ENCODE measurements at regions not wholly inside any gene's neighbourhood (a gene's known extent, or its start where the extent isn't known, plus 50 kb on each side); places are given as distances from the start of the nearest gene placed in this dataset.

- no peak overlapping the region for H3K27ac ChIP-seq (ENCODE audit: low read depth in 2 of 2, low read length in 2 of 2)
- H3K27me3 ChIP-seq (ENCODE audit: control insufficient read depth, insufficient read depth, low read length): no peaks in the 10 kb centered on the region
- DNase-seq (no peak), FAIRE-seq (no peak)
- intact Hi-C loops (cut with DNase I): no loop called here
- H3K36me3 ChIP-seq (ENCODE audit: control insufficient read depth in 2 of 3, insufficient read depth in 3 of 3, low read length in 3 of 3): peaks cover 0 to 4% (median 0%) of the 10 kb centered on the region in 3 donors
- H3K4me3 ChIP-seq (ENCODE audit: low read length in 3 of 3): no peak overlapping the region
- H3K9me3 ChIP-seq (ENCODE audit: control insufficient read depth in 2 of 3, insufficient read depth in 1 of 3, low read length in 3 of 3): no peaks in the 10 kb centered on the region
- no peak overlapping the region for H3K9ac ChIP-seq (ENCODE audit: low read length in 3 of 3)
- no peaks in the 10 kb centered on the region for H3K4me1 ChIP-seq (ENCODE audit: control insufficient read depth in 2 of 3, insufficient read depth in 2 of 3, low read depth in 1 of 3, low read length in 3 of 3)
- no peak for TF ChIP-seq CTCF (IDR thresholded peaks at IDR 0.05; ENCODE audit: borderline replicate concordance, extremely low read depth, insufficient read depth)
Observed at GRCh38 chr17:63345611-63346010, 100.5 kb downstream of the CYB561 start.

- no peak for TF ChIP-seq CTCF (IDR thresholded peaks at IDR 0.05; ENCODE audit: borderline replicate concordance, extremely low read depth, insufficient read depth)
- Histone ChIP-seq H3K27me3 (ENCODE audit: control insufficient read depth, insufficient read depth, low read length) (no peaks in the 10 kb centered on the region), H3K4me1 (ENCODE audit: control insufficient read depth in 2 of 3, insufficient read depth in 2 of 3, low read depth in 1 of 3, low read length in 3 of 3) (no peaks in the 10 kb centered on the region), H3K36me3 (ENCODE audit: control insufficient read depth in 2 of 3, insufficient read depth in 3 of 3, low read length in 3 of 3) (peaks cover 0 to 4% (median 0%) of the 10 kb centered on the region in 3 donors), H3K9me3 (ENCODE audit: control insufficient read depth in 2 of 3, insufficient read depth in 1 of 3, low read length in 3 of 3) (no peaks in the 10 kb centered on the region), H3K9ac (ENCODE audit: low read length in 3 of 3) (no peak overlapping the region), H3K4me3 (ENCODE audit: low read length in 3 of 3) (no peak overlapping the region), H3K27ac (ENCODE audit: low read depth in 2 of 2, low read length in 2 of 2) (no peak overlapping the region)
- intact Hi-C loops (cut with DNase I): no loop called here
- DNase-seq (no peak), FAIRE-seq (no peak)
Observed at GRCh38 chr17:63347475-63347874, 98.6 kb downstream of the CYB561 start.

DNA sequence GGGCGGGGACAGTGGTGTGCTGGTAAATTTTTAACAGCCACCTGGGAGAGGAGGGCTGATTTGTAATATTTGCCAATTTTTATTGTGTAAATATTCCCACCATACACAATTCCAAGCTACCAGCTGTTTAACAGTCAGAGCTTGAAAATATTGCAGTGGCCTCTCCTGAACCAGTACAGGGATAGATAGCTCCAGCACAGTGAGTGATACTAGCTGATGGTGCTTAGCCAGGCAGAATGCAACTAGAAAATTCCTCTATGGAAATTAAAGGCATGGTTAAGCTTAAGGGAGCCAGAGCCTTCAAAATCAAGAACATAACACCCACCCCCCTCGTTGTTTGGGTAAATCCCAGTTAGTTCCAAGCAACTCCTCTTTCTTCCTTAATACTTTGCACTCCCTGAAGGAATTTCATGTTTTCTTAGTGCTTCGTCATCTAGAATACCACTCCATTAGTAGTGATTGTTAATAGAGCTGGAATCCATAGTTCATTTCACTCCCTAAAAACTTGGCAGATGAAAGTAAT, 96.6 kb downstream of the CYB561 start:
- DNase-seq: no peak
- H3K27ac ChIP-seq (ENCODE audit: low read depth in 2 of 2, low read length in 2 of 2): no peak overlapping the region
- intact Hi-C loops (cut with DNase I): no loop called here

More for the DNA sequence above, 96.6 kb downstream of the CYB561 start:
- no peaks in the 10 kb centered on the region for H3K27me3 ChIP-seq (ENCODE audit: control insufficient read depth, insufficient read depth, low read length)
- no peak for TF ChIP-seq CTCF (IDR thresholded peaks at IDR 0.05; ENCODE audit: borderline replicate concordance, extremely low read depth, insufficient read depth)
- no peak for FAIRE-seq
- H3K9me3 ChIP-seq (ENCODE audit: control insufficient read depth in 2 of 3, insufficient read depth in 1 of 3, low read length in 3 of 3): no peaks in the 10 kb centered on the region
- no peak overlapping the region for H3K9ac ChIP-seq (ENCODE audit: low read length in 3 of 3)
- H3K4me1 ChIP-seq (ENCODE audit: control insufficient read depth in 2 of 3, insufficient read depth in 2 of 3, low read depth in 1 of 3, low read length in 3 of 3): no peaks in the 10 kb centered on the region
- H3K4me3 ChIP-seq (ENCODE audit: low read length in 3 of 3): no peak overlapping the region
- H3K36me3 ChIP-seq (ENCODE audit: control insufficient read depth in 2 of 3, insufficient read depth in 3 of 3, low read length in 3 of 3): no peaks in the 10 kb centered on the region

All from kidney (tissue), 13 donors.